ENCODE measurements at regions not wholly inside any gene's neighbourhood (a gene's known extent, or its start where the extent isn't known, plus 50 kb on each side); places are given as distances from the start of the nearest gene placed in this dataset.

- peaks cover 22% of the 10 kb centered on the region for H3K4me1 ChIP-seq (ENCODE audit: insufficient read depth, low read length, poor library complexity, severe bottlenecking)
- no peak overlapping the region for H3K27ac ChIP-seq (ENCODE audit: low read depth, low read length, poor library complexity, severe bottlenecking)
- no peak overlapping the region for H3K4me3 ChIP-seq (ENCODE audit: low read depth, low read length, poor library complexity, severe bottlenecking)
- DNase-seq (ENCODE audit: low spot score) = no peak
- ChIA-PET CTCF (interaction anchor here (0.6 kb wide), 1 partner anchor 35 kb away, joined by 6 read pairs; no protein-coding TSS in a partner anchor), POLR2A (ENCODE audit: low non-redundant PET) (no interaction called here)
- TF ChIP-seq EZH2 (IDR thresholded peaks at IDR 0.05; ENCODE audit: borderline replicate concordance, low read depth, low read length, poor library complexity, severe bottlenecking) (no peak), CTCF (conservative IDR thresholded peaks at IDR 0.05; ENCODE audit: low read depth, low read length) (no peak)
- no peaks in the 10 kb centered on the region for H3K9me3 ChIP-seq (ENCODE audit: low read depth, low read length, poor library complexity, severe bottlenecking)
- intact Hi-C loops (cut with micrococcal nuclease; ENCODE audit: unreplicated experiment) = no loop called here
- peaks cover 26% of the 10 kb centered on the region for H3K27me3 ChIP-seq (replicated peaks; ENCODE audit: insufficient read depth, low read depth, low read length, poor library complexity)
- no TSS peak for BruUV-seq (replicated peaks)
- no peaks in the 10 kb centered on the region for H3K36me3 ChIP-seq (ENCODE audit: insufficient read depth, low read length, poor library complexity, severe bottlenecking)
Observed at GRCh38 chr11:95517453-95517852, 272.1 kb downstream of the FAM76B start.

- peaks cover 26% of the 10 kb centered on the region for H3K27me3 ChIP-seq (replicated peaks; ENCODE audit: insufficient read depth, low read depth, low read length, poor library complexity)
- H3K36me3 ChIP-seq (ENCODE audit: insufficient read depth, low read length, poor library complexity, severe bottlenecking) = no peaks in the 10 kb centered on the region
- no peak overlapping the region for H3K4me3 ChIP-seq (ENCODE audit: low read depth, low read length, poor library complexity, severe bottlenecking)
- no peak for DNase-seq (ENCODE audit: low spot score)
- no peak for TF ChIP-seq CTCF (conservative IDR thresholded peaks at IDR 0.05; ENCODE audit: low read depth, low read length)
- ChIA-PET POLR2A (ENCODE audit: low non-redundant PET) (no interaction called here), CTCF (no interaction called here)
- H3K27ac ChIP-seq (ENCODE audit: low read depth, low read length, poor library complexity, severe bottlenecking) = no peak overlapping the region
- intact Hi-C loops (cut with micrococcal nuclease; ENCODE audit: unreplicated experiment) = no loop called here
- H3K4me1 ChIP-seq (ENCODE audit: insufficient read depth, low read length, poor library complexity, severe bottlenecking) = peaks cover 22% of the 10 kb centered on the region
- BruUV-seq (replicated peaks) = no TSS peak
- H3K9me3 ChIP-seq (ENCODE audit: low read depth, low read length, poor library complexity, severe bottlenecking) = no peaks in the 10 kb centered on the region
Observed at GRCh38 chr11:95516786-95517185, 272.8 kb downstream of the FAM76B start.

GRCh38 chr11:95516175-95516574, 273.4 kb downstream of the FAM76B start:
- POLR2A ChIA-PET (ENCODE audit: low non-redundant PET) = no interaction called here
- Histone ChIP-seq H3K4me3 (ENCODE audit: low read depth, low read length, poor library complexity, severe bottlenecking) (no peak overlapping the region), H3K9me3 (ENCODE audit: low read depth, low read length, poor library complexity, severe bottlenecking) (no peaks in the 10 kb centered on the region), H3K36me3 (ENCODE audit: insufficient read depth, low read length, poor library complexity, severe bottlenecking) (no peaks in the 10 kb centered on the region), H3K27ac (ENCODE audit: low read depth, low read length, poor library complexity, severe bottlenecking) (no peak overlapping the region), H3K4me1 (ENCODE audit: insufficient read depth, low read length, poor library complexity, severe bottlenecking) (peaks cover 16% of the 10 kb centered on the region), H3K27me3 (replicated peaks; ENCODE audit: insufficient read depth, low read depth, low read length, poor library complexity) (peaks cover 26% of the 10 kb centered on the region)
- no peak for DNase-seq (ENCODE audit: low spot score)
- intact Hi-C loops (cut with micrococcal nuclease; ENCODE audit: unreplicated experiment) = no loop called here
- TF ChIP-seq EZH2 (IDR thresholded peaks at IDR 0.05; ENCODE audit: borderline replicate concordance, low read depth, low read length, poor library complexity, severe bottlenecking) = no peak
- TF ChIP-seq CTCF (conservative IDR thresholded peaks at IDR 0.05; ENCODE audit: low read depth, low read length) = no peak
- BruUV-seq (replicated peaks) = no TSS peak
- CTCF ChIA-PET = no interaction called here

Data from A673 (cell line).